GM06990 (cell line): ENCODE measurements at regions not wholly inside any gene's neighbourhood (a gene's known extent, or its start where the extent isn't known, plus 50 kb on each side); places are given as distances from the start of the nearest gene placed in this dataset.

Experiments used
- DNase-seq: peaks from one replicate; pipeline ENCODE4 v3.0.0-alpha.2; 2011; ENCODE audit not compliant: insufficient read length; ENCODE audit errors: extremely low read depth
- H3K27me3 ChIP-seq: replicated peaks from 2 replicates; pipeline ENCODE4 v1.6.0; 2011; ENCODE audit warnings: low read length; ENCODE audit not compliant: control insufficient read depth, insufficient read depth
- H3K36me3 ChIP-seq: 2 replicates; pipeline ENCODE4 v1.5.1; 2011; ENCODE audit warnings: low read length; ENCODE audit not compliant: control insufficient read depth, insufficient read depth
- H3K4me3 ChIP-seq: replicated peaks from 2 replicates; pipeline ENCODE4 v1.5.1; 2011; ENCODE audit warnings: low read depth, mild to moderate bottlenecking, control low read depth, low read length
- TF ChIP-seq, protein P1 (sequence below): IDR thresholded peaks from 2 replicates; pipeline ENCODE4 v1.5.1; 2011; ENCODE audit warnings: low read length, control low read depth, mild to moderate bottlenecking, inconsistent platforms; ENCODE audit not compliant: insufficient read depth, poor library complexity, severe bottlenecking

DNA sequence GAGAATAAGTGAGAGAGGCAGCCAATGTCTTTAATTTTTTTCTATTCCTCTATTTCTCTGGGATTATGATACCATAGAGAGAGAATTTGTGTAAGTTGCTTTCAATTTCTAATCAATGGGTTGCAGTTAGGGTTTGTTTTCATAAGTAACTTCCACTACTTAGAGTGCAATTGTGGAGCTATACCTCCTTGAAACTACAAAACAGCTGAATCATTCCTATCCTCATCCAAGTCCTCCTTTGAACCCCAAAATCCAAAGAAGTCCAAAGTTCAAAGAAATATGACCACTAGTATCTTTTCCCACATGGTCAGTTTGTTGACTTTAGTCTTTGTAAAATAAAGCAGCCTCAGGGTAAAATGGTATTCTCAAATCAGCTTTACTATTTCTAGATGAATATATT lies 1085.4 kb upstream of the INTU start:
- DNase-seq: no peak
- Histone ChIP-seq H3K4me3 (no peak overlapping the region), H3K27me3 (no peaks in the 10 kb centered on the region), H3K36me3 (no peaks in the 10 kb centered on the region)
- TF ChIP-seq, protein P1, sequence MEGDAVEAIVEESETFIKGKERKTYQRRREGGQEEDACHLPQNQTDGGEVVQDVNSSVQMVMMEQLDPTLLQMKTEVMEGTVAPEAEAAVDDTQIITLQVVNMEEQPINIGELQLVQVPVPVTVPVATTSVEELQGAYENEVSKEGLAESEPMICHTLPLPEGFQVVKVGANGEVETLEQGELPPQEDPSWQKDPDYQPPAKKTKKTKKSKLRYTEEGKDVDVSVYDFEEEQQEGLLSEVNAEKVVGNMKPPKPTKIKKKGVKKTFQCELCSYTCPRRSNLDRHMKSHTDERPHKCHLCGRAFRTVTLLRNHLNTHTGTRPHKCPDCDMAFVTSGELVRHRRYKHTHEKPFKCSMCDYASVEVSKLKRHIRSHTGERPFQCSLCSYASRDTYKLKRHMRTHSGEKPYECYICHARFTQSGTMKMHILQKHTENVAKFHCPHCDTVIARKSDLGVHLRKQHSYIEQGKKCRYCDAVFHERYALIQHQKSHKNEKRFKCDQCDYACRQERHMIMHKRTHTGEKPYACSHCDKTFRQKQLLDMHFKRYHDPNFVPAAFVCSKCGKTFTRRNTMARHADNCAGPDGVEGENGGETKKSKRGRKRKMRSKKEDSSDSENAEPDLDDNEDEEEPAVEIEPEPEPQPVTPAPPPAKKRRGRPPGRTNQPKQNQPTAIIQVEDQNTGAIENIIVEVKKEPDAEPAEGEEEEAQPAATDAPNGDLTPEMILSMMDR: no peak

DNA sequence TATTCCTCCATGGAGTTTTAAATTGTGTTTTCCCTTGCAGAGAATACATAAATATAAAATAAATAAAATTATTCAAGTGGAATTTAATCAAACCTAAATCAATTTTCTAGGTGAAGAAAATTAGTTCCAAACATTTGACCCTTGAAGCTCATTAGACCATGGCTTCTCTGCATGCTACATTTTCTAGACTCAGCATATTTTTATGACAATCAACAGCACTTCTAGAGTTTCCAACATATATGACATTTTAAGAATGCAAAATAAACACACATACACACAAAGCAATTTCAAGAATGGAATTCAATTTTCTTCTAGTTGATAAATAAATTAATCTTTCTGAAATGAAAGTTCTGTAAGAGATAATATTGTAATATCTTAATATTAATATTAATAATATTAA lies 1083.9 kb upstream of the INTU start:
- Histone ChIP-seq H3K27me3 (no peaks in the 10 kb centered on the region), H3K36me3 (no peaks in the 10 kb centered on the region), H3K4me3 (no peak overlapping the region)
- TF ChIP-seq, protein P1: no peak
- DNase-seq: no peak

DNA sequence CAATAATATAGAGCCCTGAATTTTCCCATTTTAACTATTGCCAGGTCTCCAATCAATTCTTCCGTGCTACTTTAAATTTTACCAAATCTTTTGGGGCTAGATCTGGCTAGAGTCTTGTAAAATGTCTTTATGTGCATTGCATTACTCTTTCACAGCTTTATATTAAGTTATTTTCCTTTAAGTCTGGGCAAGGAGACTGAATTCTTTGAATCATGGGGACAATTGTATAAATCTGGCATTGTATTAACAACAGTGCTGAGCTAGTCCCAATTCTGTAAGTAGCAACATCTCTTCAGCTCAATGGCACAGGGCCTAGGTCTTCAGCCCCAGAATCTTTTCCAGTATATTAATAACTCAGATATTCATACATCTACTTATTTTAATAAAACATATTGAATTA lies 1080.4 kb upstream of the INTU start:
- H3K36me3 ChIP-seq: no peaks in the 10 kb centered on the region
- TF ChIP-seq, protein P1: no peak
- no peak for DNase-seq
- H3K27me3 ChIP-seq: no peaks in the 10 kb centered on the region
- no peak overlapping the region for H3K4me3 ChIP-seq

DNA sequence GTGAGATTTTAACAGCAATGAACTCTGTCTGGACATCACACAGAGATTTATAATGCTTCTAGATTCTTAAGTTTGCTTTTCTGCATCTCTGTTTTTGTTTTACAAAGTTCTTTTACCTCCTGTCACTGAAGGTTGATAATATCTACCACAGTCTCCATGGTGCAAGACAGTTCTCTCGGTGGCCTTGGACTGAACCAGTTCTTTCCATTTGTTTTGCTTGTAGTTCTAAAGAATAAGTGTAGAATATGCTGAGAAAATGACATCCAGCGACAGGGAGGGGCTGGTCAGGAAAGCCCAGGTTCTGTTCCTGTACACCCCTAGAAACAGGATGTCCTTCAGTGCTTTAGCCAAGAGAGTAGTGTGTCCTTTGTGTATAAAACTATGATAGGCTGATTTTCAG lies 1079.5 kb upstream of the INTU start:
- no peaks in the 10 kb centered on the region for H3K36me3 ChIP-seq
- no peak for DNase-seq
- TF ChIP-seq, protein P1: no peak
- no peak overlapping the region for H3K4me3 ChIP-seq
- H3K27me3 ChIP-seq: no peaks in the 10 kb centered on the region

DNA sequence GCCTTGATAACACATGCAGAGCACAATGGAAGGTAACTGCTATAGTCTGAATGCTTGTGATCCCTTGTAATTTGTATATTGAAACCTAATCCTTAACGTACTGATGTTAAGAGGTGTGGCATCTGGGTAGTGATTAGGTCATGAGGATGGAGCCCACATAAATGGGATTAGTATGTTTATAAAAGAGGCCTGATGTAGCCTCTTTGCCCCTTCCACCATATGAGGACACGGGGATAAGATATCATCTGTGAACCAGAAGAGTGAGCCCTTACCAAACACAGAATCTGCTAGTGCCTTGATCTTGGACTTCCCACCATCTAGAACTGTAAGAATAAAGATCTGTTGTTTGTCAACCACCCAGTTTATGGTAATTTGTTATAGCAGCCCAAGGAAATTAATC lies 1074.2 kb upstream of the INTU start:
- H3K4me3 ChIP-seq: no peak overlapping the region
- no peaks in the 10 kb centered on the region for H3K27me3 ChIP-seq
- no peaks in the 10 kb centered on the region for H3K36me3 ChIP-seq
- TF ChIP-seq, protein P1: no peak
- DNase-seq: no peak

DNA sequence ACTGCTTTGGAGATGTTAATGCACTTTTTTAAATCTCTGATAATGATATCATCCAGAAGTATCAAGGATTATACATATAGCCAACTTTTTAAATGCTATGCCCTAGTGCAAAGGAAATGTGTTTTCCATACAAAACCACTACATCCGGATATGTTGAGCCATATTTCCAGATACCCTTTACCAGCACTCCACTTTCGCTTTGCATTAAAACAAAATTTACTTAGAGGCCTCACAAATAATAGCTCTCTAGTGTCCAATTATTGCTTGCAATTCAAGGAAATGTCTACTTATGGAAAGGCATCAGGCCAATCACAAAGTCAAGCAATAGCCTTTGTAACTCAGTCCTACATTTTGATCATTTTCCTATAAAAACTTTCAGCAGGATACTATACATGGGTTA lies 1072.8 kb upstream of the INTU start:
- H3K36me3 ChIP-seq: no peaks in the 10 kb centered on the region
- H3K4me3 ChIP-seq: no peak overlapping the region
- TF ChIP-seq, protein P1: no peak
- H3K27me3 ChIP-seq: no peaks in the 10 kb centered on the region
- no peak for DNase-seq
